ENCODE measurements at regions not wholly inside any gene's neighbourhood (a gene's known extent, or its start where the extent isn't known, plus 50 kb on each side); places are given as distances from the start of the nearest gene placed in this dataset.

GRCh38 chr17:65371702-65372101 is 189.7 kb downstream of the AXIN2 start (continued):
- TF ChIP-seq RERE (CRISPR knock-in tag; IDR thresholded peaks at IDR 0.05; ENCODE audit: borderline replicate concordance) (no peak), PRDM10 (IDR thresholded peaks at IDR 0.05; ENCODE audit: partially characterized antibody) (no peak), JUND (IDR thresholded peaks at IDR 0.05; ENCODE audit: borderline replicate concordance, low read depth, low read length) (no peak), JUND (tag; IDR thresholded peaks at IDR 0.05; ENCODE audit: borderline replicate concordance, low read depth, low read length) (no peak), SIN3B (IDR thresholded peaks at IDR 0.05; ENCODE audit: low read depth) (no peak), CC2D1A (IDR thresholded peaks at IDR 0.05) (no peak)
